H9 (cell line): ENCODE measurements at regions not wholly inside any gene's neighbourhood (a gene's known extent, or its start where the extent isn't known, plus 50 kb on each side); places are given as distances from the start of the nearest gene placed in this dataset.

ENCODE experiments used
- DNase-seq: peaks from one replicate; pipeline ENCODE4 v3.0.0-alpha.2; 2017
- H2AFZ ChIP-seq: one replicate; pipeline ENCODE4 v1.6.1; 2013; ENCODE audit warnings: mild to moderate bottlenecking, low read length, control low read depth, moderate library complexity
- H2AK5ac ChIP-seq: 2 replicates; pipeline ENCODE4 v1.6.1; 2013; ENCODE audit warnings: low read length, control low read depth, mixed read lengths; ENCODE audit not compliant: insufficient read length
- H2BK120ac ChIP-seq: one replicate; pipeline ENCODE4 v1.6.1; 2013; ENCODE audit warnings: low read depth, mild to moderate bottlenecking, low read length, control low read depth, inconsistent platforms; ENCODE audit not compliant: poor library complexity, severe bottlenecking
- H2BK12ac ChIP-seq: 2 replicates; pipeline ENCODE4 v1.6.1; 2013; ENCODE audit warnings: low read length, control low read depth, mixed read lengths, low read depth; ENCODE audit not compliant: insufficient read length
- H2BK15ac ChIP-seq: 2 replicates; pipeline ENCODE4 v1.6.1; 2013; ENCODE audit warnings: low read depth, low read length, control low read depth
- H2BK20ac ChIP-seq: one replicate; pipeline ENCODE4 v1.6.1; 2013; ENCODE audit warnings: low read depth, mild to moderate bottlenecking, low read length, control low read depth, inconsistent platforms; ENCODE audit not compliant: poor library complexity, severe bottlenecking
- H2BK5ac ChIP-seq: 2 replicates; pipeline ENCODE4 v1.6.1; 2013; ENCODE audit warnings: low read length, control low read depth, mixed read lengths; ENCODE audit not compliant: insufficient read length
- H3K14ac ChIP-seq: 2 replicates; pipeline ENCODE4 v1.6.1; 2013; ENCODE audit warnings: low read length, control low read depth; ENCODE audit not compliant: insufficient read depth
- H3K18ac ChIP-seq: 2 replicates; pipeline ENCODE4 v1.6.1; 2013; ENCODE audit warnings: low read depth, mild to moderate bottlenecking, mixed read lengths, low read length, control low read depth; ENCODE audit not compliant: insufficient read length
- H3K23ac ChIP-seq: 2 replicates; pipeline ENCODE4 v1.6.1; 2013; ENCODE audit warnings: low read length, control low read depth, mixed read lengths, low read depth; ENCODE audit not compliant: insufficient read length
- H3K23me2 ChIP-seq: 2 replicates; pipeline ENCODE4 v1.6.1; 2013; ENCODE audit warnings: low read depth, mild to moderate bottlenecking, mixed read lengths, low read length, control low read depth; ENCODE audit not compliant: insufficient read length, poor library complexity, severe bottlenecking
- H3K27ac ChIP-seq: 2 replicates; pipeline ENCODE4 v1.5.1; 2013; ENCODE audit warnings: low read length, control low read depth, mixed read lengths, low read depth; ENCODE audit not compliant: insufficient read length
- H3K27me3 ChIP-seq: 2 replicates; pipeline ENCODE4 v1.6.1; 2013; ENCODE audit warnings: low read length, control low read depth, inconsistent platforms; ENCODE audit not compliant: insufficient read depth
- H3K4ac ChIP-seq: 2 replicates; pipeline ENCODE4 v1.6.1; 2013; ENCODE audit warnings: low read depth, mild to moderate bottlenecking, control low read depth, inconsistent platforms, low read length, moderate library complexity
- H3K4me1 ChIP-seq: 2 replicates; pipeline ENCODE4 v1.6.1; 2013; ENCODE audit warnings: low read length, control low read depth, inconsistent platforms; ENCODE audit not compliant: insufficient read depth
- H3K4me2 ChIP-seq: 2 replicates; pipeline ENCODE4 v1.6.1; 2013; ENCODE audit warnings: low read length, control low read depth, mixed read lengths; ENCODE audit not compliant: insufficient read length, insufficient read depth
- H3K56ac ChIP-seq: 2 replicates; pipeline ENCODE4 v1.6.1; 2013; ENCODE audit warnings: low read depth, mild to moderate bottlenecking, mixed read lengths, low read length, control low read depth; ENCODE audit not compliant: insufficient read length
- H3K79me1 ChIP-seq: 2 replicates; pipeline ENCODE4 v1.6.1; 2013; ENCODE audit warnings: low read depth, mild to moderate bottlenecking, moderate library complexity, low read length, control low read depth, inconsistent platforms; ENCODE audit not compliant: insufficient read depth, poor library complexity, severe bottlenecking
- H3K79me2 ChIP-seq: 2 replicates; pipeline ENCODE4 v1.6.1; 2013; ENCODE audit warnings: low read length, control low read depth, inconsistent platforms; ENCODE audit not compliant: insufficient read depth
- H3K9ac ChIP-seq: 2 replicates; pipeline ENCODE4 v1.6.1; 2013; ENCODE audit warnings: low read length, control low read depth, mixed read lengths; ENCODE audit not compliant: insufficient read length; ENCODE audit errors: extremely low read depth
- H3K9me3 ChIP-seq: one replicate; pipeline ENCODE4 v1.6.1; 2013; ENCODE audit warnings: low read depth, low read length, inconsistent platforms; ENCODE audit not compliant: control insufficient read depth
- H3T11ph ChIP-seq: one replicate; pipeline ENCODE4 v1.6.1; 2013; ENCODE audit warnings: mild to moderate bottlenecking, low read length, control low read depth, inconsistent platforms
- H4K20me1 ChIP-seq: one replicate; pipeline ENCODE4 v1.6.1; 2013; ENCODE audit not compliant: control insufficient read depth, insufficient read length, insufficient read depth
- H4K5ac ChIP-seq: 2 replicates; pipeline ENCODE4 v1.6.1; 2013; ENCODE audit warnings: low read depth, mild to moderate bottlenecking, mixed read lengths, low read length, control low read depth; ENCODE audit not compliant: insufficient read length
- H4K8ac ChIP-seq: replicated peaks from 2 replicates; pipeline ENCODE4 v1.6.1; 2013; ENCODE audit warnings: low read length, control low read depth, mixed read lengths, low read depth; ENCODE audit not compliant: insufficient read length
- H4K91ac ChIP-seq: 2 replicates; pipeline ENCODE4 v1.6.1; 2013; ENCODE audit warnings: low read depth, mild to moderate bottlenecking, moderate library complexity, mixed read lengths, low read length, control low read depth; ENCODE audit not compliant: insufficient read length
- H3K27ac Mint-ChIP-seq, 3 experiments: 2 replicates in 2 of 3; 3 replicates in 1 of 3; pipeline ENCODE4 v1.8.0; 2020 to 2021; ENCODE audit warnings: mixed read lengths in 3 of 3, mild to moderate bottlenecking in 1 of 3, moderate library complexity in 1 of 3
- H3K27me3 Mint-ChIP-seq: 2 replicates; pipeline ENCODE4 v1.8.0; 2021; ENCODE audit warnings: low read depth, mild to moderate bottlenecking, moderate library complexity, mixed read lengths
- H3K36me3 Mint-ChIP-seq, 3 experiments: 2 replicates in 2 of 3; 3 replicates in 1 of 3; pipeline ENCODE4 v1.8.0; 2020 to 2021; ENCODE audit warnings: low read depth in 3 of 3, mixed read lengths in 3 of 3; ENCODE audit not compliant: insufficient read depth in 1 of 3
- H3K4me1 Mint-ChIP-seq, 2 experiments: 2 replicates each; pipeline ENCODE4 v1.8.0; 2020; ENCODE audit warnings: mixed read lengths in 2 of 2
- H3K4me3 Mint-ChIP-seq, 2 experiments: 2 replicates in 1 of 2; 3 replicates in 1 of 2; pipeline ENCODE4 v1.8.0; 2020 to 2021; ENCODE audit warnings: mild to moderate bottlenecking in 2 of 2, mixed read lengths in 2 of 2, moderate library complexity in 1 of 2
- H3K9me3 Mint-ChIP-seq, 2 experiments: 2 replicates in 1 of 2; 3 replicates in 1 of 2; pipeline ENCODE4 v1.8.0; 2020; ENCODE audit warnings: mild to moderate bottlenecking in 2 of 2, mixed read lengths in 2 of 2, moderate library complexity in 1 of 2
- WGBS: extraction: QIAGEN DNeasy Blood & Tissue Kit; methylation state at CpG from one replicate; pipeline ENCODE4 v1.1.7; 2013; ENCODE audit warnings: missing lambda C conversion rate, low lambda C conversion rate, mixed read lengths; ENCODE audit not compliant: insufficient read length; ENCODE audit errors: extremely low coverage; 5-methylcytosine and 5-hydroxymethylcytosine counted together
- TF ChIP-seq, protein P1 (sequence below): fragments of 200-600 bp; sonication (generic); conservative IDR thresholded peaks from 3 replicates; pipeline ENCODE4 v1.8.0; 2021; ENCODE audit warnings: antibody characterized with exemption, mild to moderate bottlenecking

DNA sequence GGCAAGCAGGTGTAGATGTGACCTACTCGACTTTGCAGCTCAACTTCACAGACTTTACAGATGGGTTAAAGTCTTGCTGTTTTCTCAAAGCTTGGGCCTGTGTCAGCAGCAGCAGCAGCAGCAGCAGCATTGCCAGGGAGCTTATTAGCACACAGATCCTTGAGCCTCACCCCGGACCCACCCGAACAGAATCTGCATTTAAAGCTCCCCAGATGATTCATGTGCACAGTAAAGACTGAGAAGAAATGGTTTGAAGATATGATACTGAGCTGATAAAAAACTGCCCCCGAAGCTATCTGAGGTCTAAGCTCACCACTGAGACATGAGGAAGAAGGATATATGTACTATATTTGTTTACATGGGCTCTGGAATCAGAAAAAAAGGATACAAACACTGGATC, 231.7 kb downstream of the ARPP21 start:
- H3K9ac ChIP-seq = no peak overlapping the region
- H2BK5ac ChIP-seq = no peak overlapping the region
- no peak overlapping the region for H3K4ac ChIP-seq
- H3K23me2 ChIP-seq = no peaks in the 10 kb centered on the region
- no peaks in the 10 kb centered on the region for H3K27me3 ChIP-seq
- H3K79me1 ChIP-seq = no peaks in the 10 kb centered on the region
- no peaks in the 10 kb centered on the region for H3K79me2 ChIP-seq
- Mint-ChIP-seq H3K4me3 (no peak overlapping the region), H3K36me3 (no peaks in the 10 kb centered on the region), H3K9me3 (no peaks in the 10 kb centered on the region), H3K27ac (no peak overlapping the region), H3K4me1 (peaks cover 0 to 5% of the 10 kb centered on the region in 2 experiments; a peak in 1 of 4 replicates), H3K27me3 (no peaks in the 10 kb centered on the region)
- DNase-seq = no peak
- no peak overlapping the region for H2BK15ac ChIP-seq
- no peak overlapping the region for H2BK12ac ChIP-seq
- H4K8ac ChIP-seq = no peak overlapping the region
- TF ChIP-seq, protein P1, sequence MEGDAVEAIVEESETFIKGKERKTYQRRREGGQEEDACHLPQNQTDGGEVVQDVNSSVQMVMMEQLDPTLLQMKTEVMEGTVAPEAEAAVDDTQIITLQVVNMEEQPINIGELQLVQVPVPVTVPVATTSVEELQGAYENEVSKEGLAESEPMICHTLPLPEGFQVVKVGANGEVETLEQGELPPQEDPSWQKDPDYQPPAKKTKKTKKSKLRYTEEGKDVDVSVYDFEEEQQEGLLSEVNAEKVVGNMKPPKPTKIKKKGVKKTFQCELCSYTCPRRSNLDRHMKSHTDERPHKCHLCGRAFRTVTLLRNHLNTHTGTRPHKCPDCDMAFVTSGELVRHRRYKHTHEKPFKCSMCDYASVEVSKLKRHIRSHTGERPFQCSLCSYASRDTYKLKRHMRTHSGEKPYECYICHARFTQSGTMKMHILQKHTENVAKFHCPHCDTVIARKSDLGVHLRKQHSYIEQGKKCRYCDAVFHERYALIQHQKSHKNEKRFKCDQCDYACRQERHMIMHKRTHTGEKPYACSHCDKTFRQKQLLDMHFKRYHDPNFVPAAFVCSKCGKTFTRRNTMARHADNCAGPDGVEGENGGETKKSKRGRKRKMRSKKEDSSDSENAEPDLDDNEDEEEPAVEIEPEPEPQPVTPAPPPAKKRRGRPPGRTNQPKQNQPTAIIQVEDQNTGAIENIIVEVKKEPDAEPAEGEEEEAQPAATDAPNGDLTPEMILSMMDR = no peak
- no peak overlapping the region for H3K4me2 ChIP-seq
- WGBS = no CpG with 5 or more reads among the region's 4 CpGs
- no peak overlapping the region for H2BK20ac ChIP-seq
- H2BK120ac ChIP-seq = no peak overlapping the region
- H4K91ac ChIP-seq = no peak overlapping the region
- H3K27ac ChIP-seq = no peak overlapping the region
- H4K5ac ChIP-seq = no peak overlapping the region
- no peaks in the 10 kb centered on the region for H3K9me3 ChIP-seq
- H3K18ac ChIP-seq = no peak overlapping the region
- H3T11ph ChIP-seq = no peak overlapping the region
- H3K56ac ChIP-seq = no peak overlapping the region
- no peaks in the 10 kb centered on the region for H3K4me1 ChIP-seq
- H3K23ac ChIP-seq = no peak overlapping the region
- H4K20me1 ChIP-seq = no peaks in the 10 kb centered on the region
- no peak overlapping the region for H3K14ac ChIP-seq
- no peak overlapping the region for H2AK5ac ChIP-seq
- no peak overlapping the region for H2AFZ ChIP-seq
